Activated B cell treated with CpG ODN at 0.5 μM for 24 hours (primary cell): ENCODE measurements at regions not wholly inside any gene's neighbourhood (a gene's known extent, or its start where the extent isn't known, plus 50 kb on each side); places are given as distances from the start of the nearest gene placed in this dataset.

Experiments used
- ATAC-seq: fragments of 200-7000 bp; cut with Tn5 transposase; one replicate; pipeline ENCODE4 v1.10.0; 2021; ENCODE audit warnings: low read depth, mild to moderate bottlenecking, moderate library complexity
- CTCF ChIA-PET: fragments of 350-600 bp; sonication (Branson Sonifier 250); formaldehyde crosslinking; loops from one replicate; lab custom pipeline; 2021; ENCODE audit warnings: antibody characterized with exemption; lab: Charles Lee
- POLR2A ChIA-PET: fragments of 350-600 bp; sonication (Branson Sonifier 250); formaldehyde crosslinking; loops from one replicate; lab custom pipeline; 2021; ENCODE audit warnings: antibody characterized with exemption; lab: Charles Lee
- DNase-seq: peaks from one replicate; pipeline ENCODE4 v3.0.0; 2022
- H3K27ac Mint-ChIP-seq: one replicate; pipeline ENCODE4 v1.8.0; 2020; ENCODE audit warnings: mixed read lengths
- H3K27me3 Mint-ChIP-seq: one replicate; pipeline ENCODE4 v1.8.0; 2021; ENCODE audit warnings: mixed read lengths
- H3K36me3 Mint-ChIP-seq: one replicate; pipeline ENCODE4 v1.8.0; 2021; ENCODE audit warnings: low read depth, mixed read lengths
- H3K4me1 Mint-ChIP-seq: one replicate; pipeline ENCODE4 v1.8.0; 2021; ENCODE audit warnings: mixed read lengths
- H3K4me3 Mint-ChIP-seq: one replicate; pipeline ENCODE4 v1.8.0; 2020; ENCODE audit warnings: mild to moderate bottlenecking, mixed read lengths
- H3K9me3 Mint-ChIP-seq: one replicate; pipeline ENCODE4 v1.8.0; 2020; ENCODE audit warnings: mixed read lengths
- CTCF ChIP-seq: fragments of 200-600 bp; IDR thresholded peaks from one replicate; pipeline ENCODE4 v1.8.0; 2022; ENCODE audit warnings: antibody characterized with exemption, mild to moderate bottlenecking
- intact Hi-C: fragments of 100-400 bp; cut with micrococcal nuclease; formaldehyde crosslinking; loops from one replicate; pipeline ENCODE4 v1.15.1; 2024

- Mint-ChIP-seq H3K9me3 (peaks cover 10% of the 10 kb centered on the region), H3K36me3 (no peaks in the 10 kb centered on the region), H3K4me3 (no peak overlapping the region), H3K27ac (no peak overlapping the region), H3K4me1 (no peaks in the 10 kb centered on the region), H3K27me3 (no peaks in the 10 kb centered on the region)
- DNase-seq (no peak), ATAC-seq (no peak)
- CTCF ChIA-PET: no interaction called here
- POLR2A ChIA-PET: no interaction called here
- intact Hi-C loops: no loop called here
- TF ChIP-seq CTCF: no peak
Measured at GRCh38 chr4:179417357-179417756, 1975.1 kb upstream of the AGA start.

GRCh38 chr4:179437962-179438361 lies 1995.7 kb upstream of the AGA start:
- ATAC-seq (no peak), DNase-seq (no peak)
- no peaks in the 10 kb centered on the region for H3K36me3 Mint-ChIP-seq
- POLR2A ChIA-PET: no interaction called here
- no peak overlapping the region for H3K4me3 Mint-ChIP-seq
- H3K4me1 Mint-ChIP-seq: no peaks in the 10 kb centered on the region
- H3K27ac Mint-ChIP-seq: no peak overlapping the region
- TF ChIP-seq CTCF: no peak
- CTCF ChIA-PET: no interaction called here
- intact Hi-C loops: no loop called here
- no peaks in the 10 kb centered on the region for H3K27me3 Mint-ChIP-seq
- H3K9me3 Mint-ChIP-seq: peaks cover 6% of the 10 kb centered on the region

- Mint-ChIP-seq H3K4me3 (no peak overlapping the region), H3K27ac (no peak overlapping the region), H3K36me3 (no peaks in the 10 kb centered on the region), H3K9me3 (peaks cover 5% of the 10 kb centered on the region), H3K4me1 (no peaks in the 10 kb centered on the region), H3K27me3 (no peaks in the 10 kb centered on the region)
- intact Hi-C loops: no loop called here
- TF ChIP-seq CTCF: no peak
- ATAC-seq (no peak), DNase-seq (no peak)
- CTCF ChIA-PET: no interaction called here
- POLR2A ChIA-PET: no interaction called here
Measured at GRCh38 chr4:179441596-179441995, 1999.4 kb upstream of the AGA start.

GRCh38 chr4:179447308-179447707 lies 2005.1 kb upstream of the AGA start:
- ATAC-seq (no peak), DNase-seq (no peak)
- H3K27ac Mint-ChIP-seq: no peak overlapping the region
- TF ChIP-seq CTCF: no peak
- H3K36me3 Mint-ChIP-seq: no peaks in the 10 kb centered on the region
- CTCF ChIA-PET: no interaction called here
- intact Hi-C loops: no loop called here
- H3K27me3 Mint-ChIP-seq: no peaks in the 10 kb centered on the region
- no peak overlapping the region for H3K4me3 Mint-ChIP-seq
- peaks cover 5% of the 10 kb centered on the region for H3K9me3 Mint-ChIP-seq
- POLR2A ChIA-PET: no interaction called here
- H3K4me1 Mint-ChIP-seq: no peaks in the 10 kb centered on the region

GRCh38 chr4:179465131-179465797 lies 2023.0 kb upstream of the AGA start:
- no peaks in the 10 kb centered on the region for H3K4me1 Mint-ChIP-seq
- H3K27me3 Mint-ChIP-seq: no peaks in the 10 kb centered on the region
- CTCF ChIA-PET: no interaction called here
- POLR2A ChIA-PET: no interaction called here
- intact Hi-C loops: no loop called here
- H3K27ac Mint-ChIP-seq: no peak overlapping the region
- H3K4me3 Mint-ChIP-seq: no peak overlapping the region
- peaks cover 7% of the 10 kb centered on the region for H3K9me3 Mint-ChIP-seq
- no peak for TF ChIP-seq CTCF
- H3K36me3 Mint-ChIP-seq: no peaks in the 10 kb centered on the region
- ATAC-seq: no peak
- DNase-seq: no peak
